ENCODE measurements at regions not wholly inside any gene's neighbourhood (a gene's known extent, or its start where the extent isn't known, plus 50 kb on each side); places are given as distances from the start of the nearest gene placed in this dataset.

GRCh38 chr3:152538518-152538917, 269.8 kb downstream of the MBNL1 start:
- no peak for TF ChIP-seq CTCF (IDR thresholded peaks at IDR 0.05; ENCODE audit: extremely low read depth, missing control alignments)
- DNase-seq (ENCODE audit: low spot score): no peak

- TF ChIP-seq CTCF (IDR thresholded peaks at IDR 0.05; ENCODE audit: extremely low read depth, missing control alignments): no peak
- no peak for DNase-seq (ENCODE audit: low spot score)
These were observed 270.5 kb downstream of the MBNL1 start for GRCh38 chr3:152539191-152539764.

GRCh38 chr3:152540120-152540519, 271.4 kb downstream of the MBNL1 start:
- DNase-seq (ENCODE audit: low spot score): no peak

GRCh38 chr3:152547153-152547552, 278.4 kb downstream of the MBNL1 start:
- DNase-seq (ENCODE audit: low spot score): no peak
- TF ChIP-seq CTCF (IDR thresholded peaks at IDR 0.05; ENCODE audit: extremely low read depth, missing control alignments): no peak

More at GRCh38 chr3:152540120-152540519, 271.4 kb downstream of the MBNL1 start:
- TF ChIP-seq CTCF (IDR thresholded peaks at IDR 0.05; ENCODE audit: extremely low read depth, missing control alignments): no peak

GRCh38 chr3:152549263-152549662, 280.5 kb downstream of the MBNL1 start:
- DNase-seq (ENCODE audit: low spot score): no peak

DNA sequence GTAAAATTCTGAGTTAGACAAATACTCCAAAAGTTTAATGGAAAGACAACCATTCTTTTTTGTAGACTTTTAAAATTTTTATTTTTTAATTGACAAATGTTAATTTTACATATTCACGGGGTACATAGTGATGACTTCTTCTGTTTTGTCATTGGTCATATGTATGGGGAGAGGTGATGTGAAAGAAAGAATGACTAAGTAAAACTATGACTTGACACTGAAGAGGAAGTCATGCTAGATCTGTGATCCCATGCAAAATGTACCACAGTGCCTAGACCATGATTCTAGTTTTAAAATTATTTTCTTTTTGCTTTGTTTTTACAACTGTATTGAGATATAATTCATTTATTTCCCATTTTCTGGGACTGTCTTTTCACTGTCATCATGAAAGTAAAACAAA, 281.6 kb downstream of the MBNL1 start:
- DNase-seq (ENCODE audit: low spot score): no peak
- TF ChIP-seq CTCF (IDR thresholded peaks at IDR 0.05; ENCODE audit: extremely low read depth, missing control alignments): no peak

More at GRCh38 chr3:152549263-152549662, 280.5 kb downstream of the MBNL1 start:
- TF ChIP-seq CTCF (IDR thresholded peaks at IDR 0.05; ENCODE audit: extremely low read depth, missing control alignments): no peak

DNA sequence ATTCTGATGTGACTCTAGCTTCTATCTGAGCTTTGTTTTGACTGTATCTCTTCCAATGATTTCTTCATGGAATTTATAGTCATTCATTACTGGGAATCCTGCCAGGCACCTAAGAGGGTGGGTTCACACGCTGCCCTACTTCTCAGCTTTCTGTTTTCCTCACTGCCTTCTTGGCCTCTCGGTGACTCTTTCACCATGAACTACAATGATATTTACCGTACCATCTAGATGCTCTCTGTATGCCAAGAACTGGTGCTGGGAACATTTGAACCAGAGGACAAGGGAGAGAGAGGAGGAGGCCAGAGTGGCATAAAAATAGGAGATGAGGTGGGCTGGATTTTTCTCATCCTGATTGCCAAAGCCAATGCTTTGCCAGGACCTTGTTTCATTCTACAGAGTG, 280.0 kb upstream of the P2RY1 start:
- TF ChIP-seq CTCF (IDR thresholded peaks at IDR 0.05; ENCODE audit: extremely low read depth, missing control alignments): no peak
- no peak for DNase-seq (ENCODE audit: low spot score)

Measured in GM20000 (cell line).